Stimulated activated CD4-positive, alpha-beta T cell treated with anti-CD3 and anti-CD28 coated beads, Interleukin-1b, Interleukin-23, amount 100 ng/mL, for 48 hours (primary cell): ENCODE measurements at regions not wholly inside any gene's neighbourhood (a gene's known extent, or its start where the extent isn't known, plus 50 kb on each side); places are given as distances from the start of the nearest gene placed in this dataset.

Experiments
- DNase-seq: peaks from one replicate; pipeline ENCODE4 v3.0.0-alpha.2; 2020

- no peak for DNase-seq
Measured at GRCh38 chr21:16517383-16517782, 787.6 kb downstream of the USP25 start.

- DNase-seq = no peak
Measured at GRCh38 chr21:16519036-16519435, 789.3 kb downstream of the USP25 start.

- no peak for DNase-seq
Measured at GRCh38 chr21:16519644-16520043, 789.9 kb downstream of the USP25 start.

- no peak for DNase-seq
Measured at GRCh38 chr21:16522548-16522947, 792.8 kb downstream of the USP25 start.

- no peak for DNase-seq
Measured at GRCh38 chr21:16530656-16531055, 800.9 kb downstream of the USP25 start.

- DNase-seq = no peak
Measured at GRCh38 chr21:16532840-16533239, 803.1 kb downstream of the USP25 start.

- no peak for DNase-seq
Measured at GRCh38 chr21:16533692-16534407, 804.1 kb downstream of the USP25 start.

- DNase-seq = no peak
Measured at GRCh38 chr21:16534408-16535101, 804.8 kb downstream of the USP25 start.

- no peak for DNase-seq
Measured at GRCh38 chr21:16535102-16535422, 805.3 kb downstream of the USP25 start.

GRCh38 chr21:16535626-16536025 lies 805.8 kb downstream of the USP25 start:
- DNase-seq = no peak

GRCh38 chr21:16536140-16536539 lies 806.4 kb downstream of the USP25 start:
- no peak for DNase-seq

- no peak for DNase-seq
Measured at GRCh38 chr21:16536643-16537434, 807.1 kb downstream of the USP25 start.

GRCh38 chr21:16537501-16537900 lies 807.7 kb downstream of the USP25 start:
- no peak for DNase-seq

- DNase-seq = no peak
Measured at GRCh38 chr21:16538405-16538804, 808.6 kb downstream of the USP25 start.

- no peak for DNase-seq
Measured at GRCh38 chr21:16538936-16539440, 809.2 kb downstream of the USP25 start.

- DNase-seq = no peak
Measured at GRCh38 chr21:16540966-16541727, 811.4 kb downstream of the USP25 start.

- no peak for DNase-seq
Measured at GRCh38 chr21:16550118-16550517, 820.3 kb downstream of the USP25 start.

GRCh38 chr21:16550917-16551741 lies 821.3 kb downstream of the USP25 start:
- no peak for DNase-seq

GRCh38 chr21:16552880-16553279 lies 823.1 kb downstream of the USP25 start:
- no peak for DNase-seq

- no peak for DNase-seq
Measured at GRCh38 chr21:16554503-16554902, 824.7 kb downstream of the USP25 start.

- DNase-seq = no peak
Measured at GRCh38 chr21:16563116-16563515, 833.3 kb downstream of the USP25 start.

- DNase-seq = no peak
Measured at GRCh38 chr21:16563795-16564194, 834.0 kb downstream of the USP25 start.
